IMR-90 (cell line): ENCODE measurements at regions not wholly inside any gene's neighbourhood (a gene's known extent, or its start where the extent isn't known, plus 50 kb on each side); places are given as distances from the start of the nearest gene placed in this dataset.

Experiments used
- ATAC-seq: fragments of 200-7000 bp; cut with Tn5 transposase; 2 replicates; pipeline ENCODE4 v1.9.1; 2020; ENCODE audit warnings: low read depth, mild to moderate bottlenecking, moderate library complexity
- BruUV-seq: library from RNA; stranded (reverse); fragments of 400-500 nt; replicated peaks from 2 replicates; lab custom pipeline; 2021; lab: Mats Ljungman, UMichigan
- CTCF ChIA-PET: fragments of 300-600 bp; formaldehyde crosslinking; extraction: SDS; loops from one replicate; lab custom pipeline; 2021; ENCODE audit warnings: antibody characterized with exemption; lab: Yijun Ruan, JAX
- POLR2A ChIA-PET: fragments of 300-600 bp; sonication (Branson Sonifier 250); formaldehyde crosslinking; loops from one replicate; lab custom pipeline; 2022; ENCODE audit warnings: antibody characterized with exemption; ENCODE audit not compliant: unreplicated experiment; lab: Charles Lee
- DNase-seq: peaks from one replicate; pipeline ENCODE4 v3.0.0; 2013
- H2AFZ ChIP-seq: replicated peaks from 2 replicates; pipeline ENCODE3; 2013; ENCODE audit warnings: low read length, mild to moderate bottlenecking; ENCODE audit not compliant: poor library complexity
- H2AK5ac ChIP-seq: 2 replicates; pipeline ENCODE4 v1.6.1; 2013; ENCODE audit warnings: low read depth, low read length, inconsistent platforms
- H2AK9ac ChIP-seq: replicated peaks from 2 replicates; pipeline ENCODE3; 2013; ENCODE audit warnings: mild to moderate bottlenecking, low read depth, low read length, moderate library complexity; ENCODE audit not compliant: poor library complexity
- H2BK120ac ChIP-seq: 2 replicates; pipeline ENCODE4 v1.6.1; 2013; ENCODE audit warnings: low read depth, low read length, inconsistent platforms
- H2BK15ac ChIP-seq: 3 replicates; pipeline ENCODE4 v1.6.1; 2013; ENCODE audit warnings: low read depth, low read length, inconsistent platforms
- H2BK20ac ChIP-seq: 2 replicates; pipeline ENCODE4 v1.6.1; 2013; ENCODE audit warnings: low read depth, mild to moderate bottlenecking, inconsistent platforms, low read length, moderate library complexity
- H2BK5ac ChIP-seq: 2 replicates; pipeline ENCODE4 v1.6.1; 2013; ENCODE audit warnings: mild to moderate bottlenecking, low read depth, low read length, inconsistent platforms; ENCODE audit not compliant: poor library complexity, severe bottlenecking
- H3K14ac ChIP-seq: replicated peaks from 2 replicates; pipeline ENCODE4 v1.6.1; 2013; ENCODE audit warnings: low read depth, low read length, inconsistent platforms
- H3K18ac ChIP-seq: 2 replicates; pipeline ENCODE4 v1.6.1; 2013; ENCODE audit warnings: low read depth, low read length, control low read depth
- H3K23ac ChIP-seq: 2 replicates; pipeline ENCODE4 v1.6.1; 2013; ENCODE audit warnings: low read depth, low read length, inconsistent platforms
- H3K27ac ChIP-seq: 2 replicates; pipeline ENCODE4 v1.5.1; 2013; ENCODE audit warnings: mild to moderate bottlenecking, control low read depth, low read length; ENCODE audit not compliant: insufficient read depth
- H3K27me3 ChIP-seq: 2 replicates; pipeline ENCODE4 v1.6.1; 2013; ENCODE audit warnings: low read length; ENCODE audit not compliant: control insufficient read depth, insufficient read depth
- H3K36me3 ChIP-seq: 2 replicates; pipeline ENCODE4 v1.6.1; 2013; ENCODE audit warnings: low read length, mixed read lengths; ENCODE audit not compliant: control insufficient read depth, insufficient read depth
- H3K4ac ChIP-seq: 2 replicates; pipeline ENCODE4 v1.6.1; 2013; ENCODE audit warnings: low read depth, low read length, inconsistent platforms
- H3K4me1 ChIP-seq: 2 replicates; pipeline ENCODE4 v1.6.1; 2013; ENCODE audit warnings: low read length, mixed read lengths; ENCODE audit not compliant: control insufficient read depth, insufficient read depth
- H3K4me2 ChIP-seq: 2 replicates; pipeline ENCODE4 v1.6.1; 2013; ENCODE audit warnings: low read depth, mild to moderate bottlenecking, control low read depth, low read length, moderate library complexity
- H3K4me3 ChIP-seq: 2 replicates; pipeline ENCODE4 v1.5.1; 2013; ENCODE audit warnings: low read depth, mild to moderate bottlenecking, control low read depth, low read length, moderate library complexity; ENCODE audit not compliant: insufficient read depth
- H3K56ac ChIP-seq: 2 replicates; pipeline ENCODE4 v1.6.1; 2013; ENCODE audit warnings: low read length, inconsistent platforms; ENCODE audit not compliant: insufficient read depth; ENCODE audit errors: extremely low read depth
- H3K79me1 ChIP-seq, 2 experiments: 2 replicates each; pipeline ENCODE4 v1.6.1; 2013; ENCODE audit warnings: low read length in 2 of 2, inconsistent platforms in 1 of 2, low read depth in 1 of 2
- H3K9ac ChIP-seq: 2 replicates; pipeline ENCODE4 v1.6.1; 2013; ENCODE audit warnings: low read depth, low read length, control low read depth
- H3K9me1 ChIP-seq: 2 replicates; pipeline ENCODE4 v1.6.1; 2013; ENCODE audit warnings: low read length, inconsistent platforms; ENCODE audit not compliant: insufficient read depth
- H3K9me3 ChIP-seq: 2 replicates; pipeline ENCODE4 v1.6.1; 2013; ENCODE audit warnings: low read length; ENCODE audit not compliant: control insufficient read depth, insufficient read depth
- H4K20me1 ChIP-seq: 2 replicates; pipeline ENCODE4 v1.6.1; 2013; ENCODE audit warnings: low read length, inconsistent platforms; ENCODE audit not compliant: insufficient read depth
- H4K5ac ChIP-seq: 2 replicates; pipeline ENCODE4 v1.6.1; 2013; ENCODE audit warnings: mild to moderate bottlenecking, low read depth, low read length, control low read depth
- H4K8ac ChIP-seq, 2 experiments: 2 replicates each; pipeline ENCODE4 v1.6.1; 2013; ENCODE audit warnings: low read depth in 2 of 2, low read length in 2 of 2, control low read depth in 1 of 2, inconsistent platforms in 1 of 2
- H4K91ac ChIP-seq: 2 replicates; pipeline ENCODE4 v1.6.1; 2013; ENCODE audit warnings: low read depth, low read length, inconsistent platforms; ENCODE audit not compliant: insufficient read depth
- CEBPB ChIP-seq: IDR thresholded peaks from 2 replicates; pipeline ENCODE4 v1.6.1; 2012; ENCODE audit warnings: low read depth, low read length, improper control_type of control experiment
- MXI1 ChIP-seq: IDR thresholded peaks from 2 replicates; pipeline ENCODE4 v1.6.1; 2012; ENCODE audit warnings: low read depth, mild to moderate bottlenecking, low read length, moderate library complexity, borderline replicate concordance
- NFE2L2 ChIP-seq: fragments of 150-350 bp; IDR thresholded peaks from 2 replicates; pipeline ENCODE4 v1.6.1; 2016; ENCODE audit warnings: low read depth, mild to moderate bottlenecking, low read length
- SMC3 ChIP-seq: fragments of 150-350 bp; IDR thresholded peaks from 2 replicates; pipeline ENCODE4 v1.6.1; 2016; ENCODE audit warnings: low read depth, mild to moderate bottlenecking, antibody characterized with exemption, low read length, moderate library complexity
- WGBS, 2 experiments: methylation state at CpG; one replicate each; pipeline versions ENCODE4 v1.1.5 to v1.1.7; 2013; ENCODE audit warnings: missing lambda C conversion rate in 2 of 2; ENCODE audit not compliant: insufficient read length in 1 of 2; ENCODE audit errors: extremely low coverage in 2 of 2; 5-methylcytosine and 5-hydroxymethylcytosine counted together
- dilution Hi-C: fragments of 300-500 bp; cut with HindIII; formaldehyde crosslinking; loops from one replicate; pipeline ENCODE4 v1.14.3; 2018; ENCODE audit warnings: low sequenced_read_pairs; ENCODE audit not compliant: unreplicated experiment
- in situ Hi-C: fragments of 300-500 bp; cut with MboI; formaldehyde crosslinking; loops from 3 replicates; pipeline ENCODE4 v1.14.3; 2019; ENCODE audit warnings: low sequenced_read_pairs, inconsistent platforms, mixed read lengths
- intact Hi-C: fragments of 100-400 bp; cut with micrococcal nuclease; formaldehyde crosslinking; loops from 2 replicates; pipeline ENCODE4 v1.10.0; 2022

DNA sequence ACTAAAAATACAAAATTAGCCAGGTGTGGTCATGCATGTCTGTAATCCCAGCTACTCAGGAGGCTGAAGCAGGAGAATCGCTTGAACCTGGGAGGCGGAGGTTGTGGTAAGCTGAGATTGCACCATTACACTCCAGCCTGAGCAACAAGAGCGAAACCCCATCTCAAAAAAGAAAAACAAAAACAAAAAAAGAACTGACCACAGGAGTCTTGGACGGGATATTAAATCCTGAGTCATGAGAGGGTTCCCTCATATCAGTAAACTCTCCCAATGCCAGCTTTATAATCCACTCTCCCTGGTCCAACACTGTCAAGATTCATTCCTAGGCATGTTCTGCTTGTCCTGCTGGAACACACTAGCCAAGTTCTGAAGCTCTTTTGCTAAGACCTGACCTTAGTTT lies 61.5 kb upstream of the EP300 start:
- H3K4ac ChIP-seq, result no peak overlapping the region
- H2BK15ac ChIP-seq, result no peak overlapping the region
- dilution Hi-C loops (no loop called here), intact Hi-C loops (no loop called here), in situ Hi-C loops (no loop called here)
- peaks cover 7% of the 10 kb centered on the region for H3K9me1 ChIP-seq
- H3K4me2 ChIP-seq, result no peak overlapping the region
- no peak overlapping the region for H3K56ac ChIP-seq
- BruUV-seq, result no TSS peak
- no peak overlapping the region for H4K5ac ChIP-seq
- TF ChIP-seq MXI1 (no peak), CEBPB (peak; percentile 51), NFE2L2 (no peak), SMC3 (no peak)
- no peak overlapping the region for H2BK5ac ChIP-seq
- H3K9ac ChIP-seq, result no peak overlapping the region
- H3K9me3 ChIP-seq, result no peaks in the 10 kb centered on the region
- H3K36me3 ChIP-seq, result no peaks in the 10 kb centered on the region
- H2BK120ac ChIP-seq, result no peak overlapping the region
- no peak overlapping the region for H4K8ac ChIP-seq
- H2AK9ac ChIP-seq, result peak overlapping the region; percentile 15
- ChIA-PET POLR2A (interaction anchor here (0.7 kb wide), 2 partner anchors 8 to 151 kb away, joined by 3 to 8 read pairs; no protein-coding TSS in a partner anchor), CTCF (no interaction called here)
- no peak overlapping the region for H3K18ac ChIP-seq
- H4K20me1 ChIP-seq, result no peaks in the 10 kb centered on the region; the same call in 1 of the 2 replicates
- no peak overlapping the region for H2AK5ac ChIP-seq
- H3K27me3 ChIP-seq, result peaks cover 2% of the 10 kb centered on the region; the same call in 1 of the 2 replicates
- H3K27ac ChIP-seq, result no peak overlapping the region
- H3K4me3 ChIP-seq, result no peak overlapping the region
- no peak overlapping the region for H2BK20ac ChIP-seq
- peaks cover 9% of the 10 kb centered on the region for H3K4me1 ChIP-seq
- peak; percentile 63 for DNase-seq
- H3K14ac ChIP-seq, result no peak overlapping the region
- H4K91ac ChIP-seq, result no peak overlapping the region
- WGBS, 2 experiments, result no CpG with 5 or more reads among the region's 4 CpGs
- ATAC-seq, result peak; percentile 59; the same call in 1 of the 2 replicates
- H2AFZ ChIP-seq, result no peak overlapping the region
- peak overlapping the region; percentile 68 for H3K23ac ChIP-seq
- no peaks in the 10 kb centered on the region for H3K79me1 ChIP-seq
